DND-41 (cell line): ENCODE measurements at regions not wholly inside any gene's neighbourhood (a gene's known extent, or its start where the extent isn't known, plus 50 kb on each side); places are given as distances from the start of the nearest gene placed in this dataset.

Experiments used
- ATAC-seq: fragments of 200-7000 bp; cut with Tn5 transposase; 3 replicates; pipeline ENCODE4 v1.9.1; 2021; ENCODE audit warnings: low read depth; ENCODE audit not compliant: insufficient read depth
- DNase-seq: peaks from one replicate; pipeline ENCODE4 v3.0.0-alpha.2; 2020
- H2AFZ ChIP-seq: 2 replicates; pipeline ENCODE4 v1.6.0; 2012; ENCODE audit warnings: low read depth, low read length
- H3K27ac ChIP-seq: 2 replicates; pipeline ENCODE4 v1.5.1; 2012; ENCODE audit warnings: low read length, inconsistent platforms
- H3K27me3 ChIP-seq: fragments of 200-600 bp; sonication (generic); 2 replicates; pipeline ENCODE4 v1.6.0; 2012; ENCODE audit warnings: low read length, mild to moderate bottlenecking, inconsistent platforms; ENCODE audit not compliant: insufficient read depth, poor library complexity
- H3K36me3 ChIP-seq: 2 replicates; pipeline ENCODE4 v1.5.1; 2012; ENCODE audit warnings: low read length, inconsistent platforms; ENCODE audit not compliant: insufficient read depth
- H3K4me1 ChIP-seq: 2 replicates; pipeline ENCODE4 v1.5.1; 2012; ENCODE audit warnings: mild to moderate bottlenecking, low read length; ENCODE audit not compliant: insufficient read depth
- H3K4me2 ChIP-seq: 2 replicates; pipeline ENCODE4 v1.6.0; 2012; ENCODE audit warnings: mild to moderate bottlenecking, moderate library complexity, low read length, inconsistent platforms; ENCODE audit not compliant: insufficient read depth
- H3K4me3 ChIP-seq, 2 experiments: fragments of 200-600 bp in 1 of 2; shearing (Covaris generic) in 1 of 2; 2 replicates each; pipeline ENCODE4 v1.5.1; 2012 to 2016; ENCODE audit warnings: inconsistent platforms in 2 of 2, low read length in 2 of 2, mild to moderate bottlenecking in 2 of 2, low read depth in 1 of 2, moderate library complexity in 1 of 2
- H3K79me2 ChIP-seq: 2 replicates; pipeline ENCODE4 v1.6.0; 2012; ENCODE audit warnings: low read length, inconsistent platforms; ENCODE audit not compliant: insufficient read depth
- H3K9ac ChIP-seq: 2 replicates; pipeline ENCODE4 v1.6.0; 2012; ENCODE audit warnings: low read depth, mild to moderate bottlenecking, inconsistent platforms, low read length, moderate library complexity
- H3K9me3 ChIP-seq: 2 replicates; pipeline ENCODE4 v1.5.1; 2012; ENCODE audit warnings: low read length, moderate library complexity, mild to moderate bottlenecking, inconsistent platforms; ENCODE audit not compliant: insufficient read depth, severe bottlenecking
- H4K20me1 ChIP-seq: 2 replicates; pipeline ENCODE4 v1.6.0; 2012; ENCODE audit warnings: low read length; ENCODE audit not compliant: insufficient read depth
- CTCF ChIP-seq: IDR thresholded peaks from 2 replicates; pipeline ENCODE4 v1.5.1; 2012; ENCODE audit warnings: borderline replicate concordance, low read length, moderate library complexity, mild to moderate bottlenecking; ENCODE audit not compliant: poor library complexity, severe bottlenecking; ENCODE audit errors: extremely low read depth
- EZH2 ChIP-seq: IDR thresholded peaks from 3 replicates; pipeline ENCODE4 v1.6.1; 2012; ENCODE audit warnings: borderline replicate concordance, low read depth, mild to moderate bottlenecking, moderate library complexity, low read length, inconsistent platforms; ENCODE audit not compliant: severe bottlenecking

- Histone ChIP-seq H3K9me3 (peaks cover 14% of the 10 kb centered on the region), H3K9ac (no peak overlapping the region), H3K4me1 (no peaks in the 10 kb centered on the region), H3K4me2 (no peak overlapping the region), H4K20me1 (no peaks in the 10 kb centered on the region), H2AFZ (no peak overlapping the region), H3K27ac (no peak overlapping the region), H3K36me3 (no peaks in the 10 kb centered on the region), H3K79me2 (no peaks in the 10 kb centered on the region), H3K27me3 (no peaks in the 10 kb centered on the region), H3K4me3 (no peak overlapping the region)
- DNase-seq (no peak), ATAC-seq (no peak)
- TF ChIP-seq EZH2 (no peak), CTCF (no peak)
Observed at GRCh38 chrX:78455901-78456300, 128.5 kb upstream of the CYSLTR1 start.

GRCh38 chrX:78452356-78452755 is 124.9 kb upstream of the CYSLTR1 start:
- H3K27ac ChIP-seq = no peak overlapping the region
- ATAC-seq = no peak
- TF ChIP-seq EZH2 (no peak), CTCF (no peak)

GRCh38 chrX:78437621-78438020 is 110.2 kb upstream of the CYSLTR1 start:
- ATAC-seq (no peak), DNase-seq (no peak)
- Histone ChIP-seq H3K9me3 (no peaks in the 10 kb centered on the region), H3K79me2 (no peaks in the 10 kb centered on the region), H3K36me3 (no peaks in the 10 kb centered on the region), H3K4me3 (no peak overlapping the region), H3K27ac (no peak overlapping the region), H3K4me1 (no peaks in the 10 kb centered on the region), H3K4me2 (no peak overlapping the region), H2AFZ (no peak overlapping the region), H4K20me1 (no peaks in the 10 kb centered on the region), H3K27me3 (no peaks in the 10 kb centered on the region), H3K9ac (no peak overlapping the region)
- TF ChIP-seq EZH2 = no peak
- no peak for TF ChIP-seq CTCF

More at GRCh38 chrX:78452356-78452755, 124.9 kb upstream of the CYSLTR1 start:
- Histone ChIP-seq H3K9ac (no peak overlapping the region), H4K20me1 (no peaks in the 10 kb centered on the region), H3K4me2 (no peak overlapping the region), H3K9me3 (peaks cover 5% of the 10 kb centered on the region), H3K27me3 (no peaks in the 10 kb centered on the region), H3K4me3 (no peak overlapping the region), H3K79me2 (no peaks in the 10 kb centered on the region), H3K36me3 (no peaks in the 10 kb centered on the region), H2AFZ (no peak overlapping the region), H3K4me1 (no peaks in the 10 kb centered on the region)
- no peak for DNase-seq

GRCh38 chrX:78429172-78429571 is 101.8 kb upstream of the CYSLTR1 start:
- no peaks in the 10 kb centered on the region for H3K36me3 ChIP-seq
- no peaks in the 10 kb centered on the region for H3K79me2 ChIP-seq
- H2AFZ ChIP-seq = no peak overlapping the region
- no peaks in the 10 kb centered on the region for H3K27me3 ChIP-seq
- H3K9me3 ChIP-seq = no peaks in the 10 kb centered on the region
- TF ChIP-seq CTCF (no peak), EZH2 (no peak)
- DNase-seq (no peak), ATAC-seq (no peak)
- H3K9ac ChIP-seq = no peak overlapping the region
- H4K20me1 ChIP-seq = no peaks in the 10 kb centered on the region
- no peak overlapping the region for H3K4me3 ChIP-seq
- no peak overlapping the region for H3K27ac ChIP-seq
- no peaks in the 10 kb centered on the region for H3K4me1 ChIP-seq
- H3K4me2 ChIP-seq = no peak overlapping the region
